Smooth muscle cell (in vitro differentiated cells): ENCODE measurements at regions not wholly inside any gene's neighbourhood (a gene's known extent, or its start where the extent isn't known, plus 50 kb on each side); places are given as distances from the start of the nearest gene placed in this dataset.

ENCODE experiments used
- DNase-seq: peaks from one replicate; lab custom pipeline; 2025; ENCODE audit not compliant: unreplicated experiment; lab: John Stamatoyannopoulos, UW
- H2AFZ ChIP-seq: fragments of 200-600 bp; sonication (generic); 2 replicates; pipeline ENCODE4 v1.6.0; 2016; ENCODE audit warnings: antibody characterized with exemption, low read depth, mild to moderate bottlenecking
- H3F3A ChIP-seq: fragments of 200-600 bp; sonication (generic); 2 replicates; pipeline ENCODE4 v1.6.0; 2017; ENCODE audit warnings: antibody characterized with exemption, low read depth
- H3K27ac ChIP-seq: fragments of 200-600 bp; sonication (generic); 2 replicates; pipeline ENCODE4 v1.5.1; 2016; ENCODE audit warnings: low read depth, mild to moderate bottlenecking
- H3K27me3 ChIP-seq: fragments of 200-600 bp; sonication (generic); 2 replicates; pipeline ENCODE4 v1.6.1; 2016; ENCODE audit warnings: low read depth, mild to moderate bottlenecking
- H3K36me3 ChIP-seq: fragments of 200-600 bp; sonication (generic); 2 replicates; pipeline ENCODE4 v1.5.1; 2016; ENCODE audit warnings: low read depth
- H3K4me1 ChIP-seq: fragments of 200-600 bp; sonication (generic); 2 replicates; pipeline ENCODE4 v1.5.1; 2016; ENCODE audit warnings: low read depth
- H3K4me2 ChIP-seq: fragments of 200-600 bp; sonication (generic); 2 replicates; pipeline ENCODE4 v1.6.0; 2016; ENCODE audit warnings: mild to moderate bottlenecking
- H3K4me3 ChIP-seq: fragments of 200-600 bp; sonication (generic); 2 replicates; pipeline ENCODE4 v1.5.1; 2016; ENCODE audit warnings: mild to moderate bottlenecking
- H3K79me2 ChIP-seq: fragments of 200-600 bp; sonication (generic); 2 replicates; pipeline ENCODE4 v1.6.0; 2016; ENCODE audit warnings: low read depth, mild to moderate bottlenecking
- H3K9ac ChIP-seq: fragments of 200-600 bp; sonication (generic); 2 replicates; pipeline ENCODE4 v1.6.0; 2016; ENCODE audit warnings: low read depth
- H3K9me3 ChIP-seq: fragments of 200-600 bp; sonication (generic); replicated peaks from 2 replicates; pipeline ENCODE4 v1.5.1; 2016; ENCODE audit warnings: low read depth
- H4K20me1 ChIP-seq: fragments of 200-600 bp; sonication (generic); 2 replicates; pipeline ENCODE4 v1.6.0; 2016; ENCODE audit warnings: low read depth
- WGBS: methylation state at CpG from one replicate; pipeline ENCODE4 v1.1.7; 2016; ENCODE audit warnings: low lambda C conversion rate; 5-methylcytosine and 5-hydroxymethylcytosine counted together
- TF ChIP-seq, protein P1 (sequence below): fragments of 200-600 bp; sonication (generic); IDR thresholded peaks from 2 replicates; pipeline ENCODE4 v1.5.1; 2017; ENCODE audit warnings: borderline replicate concordance, mild to moderate bottlenecking, antibody characterized with exemption; ENCODE audit not compliant: insufficient read depth, poor library complexity, severe bottlenecking

DNA sequence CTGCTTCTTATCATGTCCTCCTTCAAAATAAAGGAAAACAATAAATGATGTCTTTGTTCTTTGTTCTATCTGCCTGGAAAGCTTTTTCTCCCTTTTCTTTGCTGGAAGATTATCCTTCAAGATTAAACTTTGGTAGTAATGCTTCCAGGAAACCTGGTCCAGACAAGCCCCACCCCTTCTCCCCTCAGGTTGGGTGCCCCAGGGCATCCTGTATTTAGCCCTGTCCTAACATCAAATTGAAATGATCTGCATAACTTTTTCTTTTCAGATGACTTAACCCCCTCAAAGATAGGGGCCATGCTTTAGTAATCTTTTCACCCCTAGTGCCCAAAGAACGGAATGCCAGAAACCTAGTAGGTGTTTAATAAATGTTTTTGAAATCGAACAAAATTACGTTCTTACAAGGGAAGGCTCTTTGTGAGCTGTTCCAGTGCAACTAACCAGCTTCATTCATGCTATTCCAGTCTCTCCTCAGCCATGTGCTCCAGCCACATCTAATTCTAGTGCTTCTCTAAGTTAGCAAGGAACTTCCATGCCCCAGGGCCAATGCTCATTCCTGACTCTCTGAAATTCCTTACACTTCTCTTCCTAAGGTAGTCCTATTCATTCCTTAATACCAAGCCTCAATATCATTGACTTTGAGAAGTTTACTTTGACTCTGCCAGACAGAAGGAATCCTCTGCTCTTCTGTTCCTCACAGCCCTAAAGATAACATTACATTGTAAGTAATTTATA lies 135.6 kb upstream of the BACH2 start:
- TF ChIP-seq, protein P1, sequence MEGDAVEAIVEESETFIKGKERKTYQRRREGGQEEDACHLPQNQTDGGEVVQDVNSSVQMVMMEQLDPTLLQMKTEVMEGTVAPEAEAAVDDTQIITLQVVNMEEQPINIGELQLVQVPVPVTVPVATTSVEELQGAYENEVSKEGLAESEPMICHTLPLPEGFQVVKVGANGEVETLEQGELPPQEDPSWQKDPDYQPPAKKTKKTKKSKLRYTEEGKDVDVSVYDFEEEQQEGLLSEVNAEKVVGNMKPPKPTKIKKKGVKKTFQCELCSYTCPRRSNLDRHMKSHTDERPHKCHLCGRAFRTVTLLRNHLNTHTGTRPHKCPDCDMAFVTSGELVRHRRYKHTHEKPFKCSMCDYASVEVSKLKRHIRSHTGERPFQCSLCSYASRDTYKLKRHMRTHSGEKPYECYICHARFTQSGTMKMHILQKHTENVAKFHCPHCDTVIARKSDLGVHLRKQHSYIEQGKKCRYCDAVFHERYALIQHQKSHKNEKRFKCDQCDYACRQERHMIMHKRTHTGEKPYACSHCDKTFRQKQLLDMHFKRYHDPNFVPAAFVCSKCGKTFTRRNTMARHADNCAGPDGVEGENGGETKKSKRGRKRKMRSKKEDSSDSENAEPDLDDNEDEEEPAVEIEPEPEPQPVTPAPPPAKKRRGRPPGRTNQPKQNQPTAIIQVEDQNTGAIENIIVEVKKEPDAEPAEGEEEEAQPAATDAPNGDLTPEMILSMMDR = no peak
- Histone ChIP-seq H3F3A (peaks cover 4% of the 10 kb centered on the region), H3K9ac (no peak overlapping the region), H3K4me2 (no peak overlapping the region), H2AFZ (no peak overlapping the region), H4K20me1 (no peaks in the 10 kb centered on the region), H3K27me3 (no peaks in the 10 kb centered on the region), H3K79me2 (no peaks in the 10 kb centered on the region), H3K4me1 (peaks cover 13% of the 10 kb centered on the region), H3K27ac (no peak overlapping the region), H3K4me3 (no peak overlapping the region), H3K36me3 (no peaks in the 10 kb centered on the region), H3K9me3 (peaks cover 13% of the 10 kb centered on the region)
- DNase-seq = no peak
- WGBS = 85% methylated on average over 3 of the region's 3 CpGs

DNA sequence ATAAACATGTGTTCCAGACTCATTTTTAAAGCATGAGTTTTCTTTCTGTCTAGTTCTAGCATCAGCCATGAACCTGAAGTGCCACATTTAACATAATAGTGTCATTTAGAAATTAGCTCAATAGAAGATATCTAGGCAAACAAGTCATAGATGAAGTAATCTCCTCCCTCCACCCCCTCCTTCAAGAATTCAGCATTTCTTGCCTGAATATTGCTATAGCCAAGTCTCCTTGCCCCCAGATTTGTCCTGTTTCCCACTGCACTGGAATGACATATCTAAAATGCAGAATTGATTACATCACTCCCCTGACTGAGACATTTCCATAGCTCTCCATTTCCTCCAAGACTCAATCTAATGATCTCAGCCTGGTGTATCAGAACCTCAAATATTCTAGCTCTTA lies 134.9 kb upstream of the BACH2 start:
- no peak overlapping the region for H2AFZ ChIP-seq
- DNase-seq = no peak
- peaks cover 4% of the 10 kb centered on the region for H3F3A ChIP-seq

DNA sequence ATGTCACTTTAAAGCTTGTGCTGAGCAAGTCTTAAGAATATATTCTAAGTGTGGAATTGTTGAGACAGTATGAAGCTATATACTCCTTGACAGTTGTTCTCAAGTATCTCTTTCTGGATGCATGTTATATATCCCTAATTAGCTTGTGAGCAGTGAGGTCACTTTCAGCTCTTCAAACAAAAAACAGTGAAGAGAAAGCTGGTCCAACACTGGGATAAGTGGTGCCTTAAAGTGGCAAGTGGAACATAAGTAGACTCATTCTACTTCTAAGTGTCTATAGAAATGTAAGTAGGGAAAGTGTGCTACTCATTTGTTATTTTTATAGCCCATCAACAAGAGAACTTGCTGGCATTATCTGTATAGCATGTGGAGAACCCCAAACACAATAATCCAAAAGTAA lies 133.1 kb upstream of the BACH2 start:
- no peak overlapping the region for H3K4me3 ChIP-seq
- H3K27ac ChIP-seq = no peak overlapping the region
- TF ChIP-seq, protein P1 = no peak
- H3K9ac ChIP-seq = no peak overlapping the region
- H4K20me1 ChIP-seq = no peaks in the 10 kb centered on the region
- H3K9me3 ChIP-seq = peaks cover 13% of the 10 kb centered on the region
- H2AFZ ChIP-seq = no peak overlapping the region
- no peaks in the 10 kb centered on the region for H3K27me3 ChIP-seq
- no peak overlapping the region for H3K4me2 ChIP-seq
- H3K79me2 ChIP-seq = no peaks in the 10 kb centered on the region
- no peak for DNase-seq
- H3F3A ChIP-seq = no peaks in the 10 kb centered on the region
- no peaks in the 10 kb centered on the region for H3K4me1 ChIP-seq
- no peaks in the 10 kb centered on the region for H3K36me3 ChIP-seq

More for the DNA sequence above, 134.9 kb upstream of the BACH2 start:
- no peaks in the 10 kb centered on the region for H3K27me3 ChIP-seq
- H3K27ac ChIP-seq = no peak overlapping the region
- no peak overlapping the region for H3K4me2 ChIP-seq
- H3K4me1 ChIP-seq = peaks cover 13% of the 10 kb centered on the region
- no peak overlapping the region for H3K4me3 ChIP-seq
- no peak overlapping the region for H3K9ac ChIP-seq
- H3K79me2 ChIP-seq = no peaks in the 10 kb centered on the region
- TF ChIP-seq, protein P1 = no peak
- H3K9me3 ChIP-seq = peaks cover 13% of the 10 kb centered on the region
- H3K36me3 ChIP-seq = no peaks in the 10 kb centered on the region
- H4K20me1 ChIP-seq = no peaks in the 10 kb centered on the region

DNA sequence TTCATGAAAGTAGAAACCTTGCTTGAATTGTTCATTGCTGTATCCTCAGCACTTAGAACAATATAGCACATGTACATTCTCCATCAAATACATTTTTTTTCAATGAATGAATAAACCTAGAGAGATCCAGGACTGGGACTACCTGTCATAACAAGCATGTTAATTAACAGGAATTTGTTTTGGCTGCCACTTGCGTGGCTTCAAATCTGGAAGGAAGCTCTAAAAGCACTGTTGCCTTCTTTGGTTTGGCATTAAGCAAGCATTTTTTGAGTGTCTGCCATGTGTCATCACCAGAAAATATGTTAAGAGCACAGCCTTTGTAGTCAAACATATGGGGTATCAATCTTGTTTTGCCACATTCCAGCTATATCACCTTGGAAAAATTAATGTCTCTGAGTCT lies 131.9 kb upstream of the BACH2 start:
- no peak for DNase-seq
- TF ChIP-seq, protein P1 = no peak
- H3K4me2 ChIP-seq = no peak overlapping the region

More for the DNA sequence above, 131.9 kb upstream of the BACH2 start:
- 49% methylated on average over 1 of the region's 1 CpG for WGBS
- no peaks in the 10 kb centered on the region for H4K20me1 ChIP-seq
- no peaks in the 10 kb centered on the region for H3F3A ChIP-seq
- H3K9ac ChIP-seq = no peak overlapping the region
- no peak overlapping the region for H3K27ac ChIP-seq
- no peaks in the 10 kb centered on the region for H3K79me2 ChIP-seq
- H2AFZ ChIP-seq = no peak overlapping the region
- no peaks in the 10 kb centered on the region for H3K27me3 ChIP-seq
- H3K4me1 ChIP-seq = no peaks in the 10 kb centered on the region
- peaks cover 13% of the 10 kb centered on the region for H3K9me3 ChIP-seq
- H3K4me3 ChIP-seq = no peak overlapping the region
- H3K36me3 ChIP-seq = no peaks in the 10 kb centered on the region
